Stimulated activated CD4-positive, alpha-beta T cell treated with anti-CD3 and anti-CD28 coated beads, Interleukin-12 subunit alpha, Interleukin-12 subunit beta, amount 100 ng/mL, for 24 hours (primary cell): ENCODE measurements at regions not wholly inside any gene's neighbourhood (a gene's known extent, or its start where the extent isn't known, plus 50 kb on each side); places are given as distances from the start of the nearest gene placed in this dataset.
"Not testable (repeated sequence)": the region's sequence is repeated elsewhere in the genome, so short reads cannot be mapped to it uniquely, and the experiment has no call there.

Experiments
- DNase-seq, 2 experiments: peaks; one replicate each; pipeline ENCODE4 v3.0.0-alpha.2; 2020; ENCODE audit warnings: low read depth in 2 of 2

GRCh38 chr11:91489989-91490388 is 734.6 kb upstream of the FAT3 start:
- DNase-seq = no peak

- DNase-seq = not testable (repeated sequence)
Observed at GRCh38 chr11:91483956-91484355, 740.7 kb upstream of the FAT3 start.

- DNase-seq = not testable (repeated sequence)
Observed at GRCh38 chr11:91481875-91482274, 742.7 kb upstream of the FAT3 start.

GRCh38 chr11:91470656-91471055 is 754.0 kb upstream of the FAT3 start:
- no peak for DNase-seq

GRCh38 chr11:91459840-91460239 is 764.8 kb upstream of the FAT3 start:
- DNase-seq = no peak

GRCh38 chr11:91446267-91446666 is 778.4 kb upstream of the FAT3 start:
- no peak for DNase-seq

GRCh38 chr11:91435694-91436395 is 788.8 kb upstream of the FAT3 start:
- DNase-seq = no peak

GRCh38 chr11:91433284-91434010 is 791.2 kb upstream of the FAT3 start:
- no peak for DNase-seq

- no peak for DNase-seq
Observed at GRCh38 chr11:91421641-91422040, 803.0 kb upstream of the FAT3 start.

GRCh38 chr11:91407842-91408241 is 816.8 kb upstream of the FAT3 start:
- DNase-seq = no peak

GRCh38 chr11:91406009-91406408 is 818.6 kb upstream of the FAT3 start:
- DNase-seq = no peak

- no peak for DNase-seq
Observed at GRCh38 chr11:91404344-91404743, 820.3 kb upstream of the FAT3 start.

GRCh38 chr11:91397134-91397468 is 827.5 kb upstream of the FAT3 start:
- no peak for DNase-seq

- no peak for DNase-seq
Observed at GRCh38 chr11:91396236-91397133, 828.1 kb upstream of the FAT3 start.

GRCh38 chr11:91394727-91395414 is 829.7 kb upstream of the FAT3 start:
- no peak for DNase-seq

GRCh38 chr11:91394073-91394726 is 830.4 kb upstream of the FAT3 start:
- no peak for DNase-seq

GRCh38 chr11:91382946-91383345 is 841.7 kb upstream of the FAT3 start:
- no peak for DNase-seq

GRCh38 chr11:91374794-91375193 is 849.8 kb upstream of the FAT3 start:
- DNase-seq = no peak

- DNase-seq = no peak
Observed at GRCh38 chr11:91373497-91373896, 851.1 kb upstream of the FAT3 start.

GRCh38 chr11:91366816-91367215 is 857.8 kb upstream of the FAT3 start:
- DNase-seq = no peak

- DNase-seq = no peak
Observed at GRCh38 chr11:91365986-91366585, 858.5 kb upstream of the FAT3 start.
